ENCODE measurements at regions not wholly inside any gene's neighbourhood (a gene's known extent, or its start where the extent isn't known, plus 50 kb on each side); places are given as distances from the start of the nearest gene placed in this dataset.
"Not testable (repeated sequence)": the region's sequence is repeated elsewhere in the genome, so short reads cannot be mapped to it uniquely, and the experiment has no call there.

GRCh38 chr4:59724286-59724685, 1475.8 kb upstream of the ADGRL3 start:
- TF ChIP-seq POLR2AphosphoS5, CTCF (IDR thresholded peaks at IDR 0.05): not testable (repeated sequence)
